Lower leg skin (tissue), 3 donors: ENCODE measurements at regions not wholly inside any gene's neighbourhood (a gene's known extent, or its start where the extent isn't known, plus 50 kb on each side); places are given as distances from the start of the nearest gene placed in this dataset.

ENCODE experiments used
- CTCF ChIP-seq, 3 donors: fragments of 450-650 bp; IDR thresholded peaks; one replicate each; pipeline ENCODE4 v1.5.1; 2016; ENCODE audit warnings: antibody characterized with exemption in 3 of 3, mild to moderate bottlenecking in 3 of 3, moderate library complexity in 2 of 3
- POLR2A ChIP-seq, 2 donors: fragments of 450-650 bp; IDR thresholded peaks; one replicate each; pipeline ENCODE4 v1.6.1; 2016 to 2017; ENCODE audit warnings: antibody characterized with exemption in 2 of 2, mild to moderate bottlenecking in 1 of 2, moderate library complexity in 1 of 2

GRCh38 chr18:38851526-38851925 is 1285.9 kb upstream of the CELF4 start:
- TF ChIP-seq CTCF (IDR thresholded peaks at IDR 0.05): no peak
- TF ChIP-seq POLR2A (IDR thresholded peaks at IDR 0.05): no peak
